Stimulated activated CD4-positive, alpha-beta T cell treated with anti-CD3 and anti-CD28 coated beads, Interleukin-1b, Interleukin-23, amount 100 ng/mL, for 4 hours (primary cell): ENCODE measurements at regions not wholly inside any gene's neighbourhood (a gene's known extent, or its start where the extent isn't known, plus 50 kb on each side); places are given as distances from the start of the nearest gene placed in this dataset.

Experiments
- DNase-seq, 2 donors: peaks; one replicate each; pipeline ENCODE4 v3.0.0-alpha.2; 2020; ENCODE audit warnings: low read depth in 2 of 2

GRCh38 chr2:217045700-217046475, 186.0 kb upstream of the TNP1 start:
- DNase-seq, result no peak

GRCh38 chr2:217040099-217040498, 180.2 kb upstream of the TNP1 start:
- no peak for DNase-seq

GRCh38 chr2:217038001-217038400, 178.1 kb upstream of the TNP1 start:
- DNase-seq, result no peak

GRCh38 chr2:217037353-217037752, 177.5 kb upstream of the TNP1 start:
- DNase-seq, result no peak

- DNase-seq, result no peak
Observed at GRCh38 chr2:217035967-217036366, 176.1 kb upstream of the TNP1 start.

GRCh38 chr2:217033186-217033585, 173.3 kb upstream of the TNP1 start:
- DNase-seq, result no peak

- DNase-seq, result no peak
Observed at GRCh38 chr2:217031445-217031844, 171.6 kb upstream of the TNP1 start.

GRCh38 chr2:217030081-217030480, 170.2 kb upstream of the TNP1 start:
- no peak for DNase-seq

- DNase-seq, result no peak
Observed at GRCh38 chr2:217028128-217028527, 168.3 kb upstream of the TNP1 start.

GRCh38 chr2:217027414-217027813, 167.6 kb upstream of the TNP1 start:
- DNase-seq, result no peak

- no peak for DNase-seq
Observed at GRCh38 chr2:217026569-217026968, 166.7 kb upstream of the TNP1 start.

GRCh38 chr2:217026161-217026560, 166.3 kb upstream of the TNP1 start:
- DNase-seq, result no peak

- DNase-seq, result no peak
Observed at GRCh38 chr2:217023611-217024010, 163.7 kb upstream of the TNP1 start.

GRCh38 chr2:217017456-217018252, 157.8 kb upstream of the TNP1 start:
- DNase-seq, result no peak

- no peak for DNase-seq
Observed at GRCh38 chr2:217016796-217017419, 157.0 kb upstream of the TNP1 start.

GRCh38 chr2:217014328-217015105, 154.7 kb upstream of the TNP1 start:
- DNase-seq, result no peak

GRCh38 chr2:217013926-217014325, 154.1 kb upstream of the TNP1 start:
- no peak for DNase-seq

- no peak for DNase-seq
Observed at GRCh38 chr2:217011576-217011975, 151.7 kb upstream of the TNP1 start.

- no peak for DNase-seq
Observed at GRCh38 chr2:217010173-217010572, 150.3 kb upstream of the TNP1 start.

GRCh38 chr2:217008794-217009193, 148.9 kb upstream of the TNP1 start:
- DNase-seq, result no peak

GRCh38 chr2:217006217-217006616, 146.4 kb upstream of the TNP1 start:
- no peak for DNase-seq

GRCh38 chr2:217004656-217005055, 144.8 kb upstream of the TNP1 start:
- no peak for DNase-seq
